RPMI7951 (cell line): ENCODE measurements at regions not wholly inside any gene's neighbourhood (a gene's known extent, or its start where the extent isn't known, plus 50 kb on each side); places are given as distances from the start of the nearest gene placed in this dataset.
"Not testable (repeated sequence)": the region's sequence is repeated elsewhere in the genome, so short reads cannot be mapped to it uniquely, and the experiment has no call there.

Source experiments
- DNase-seq: peaks from one replicate; pipeline ENCODE4 v3.0.0-alpha.2; 2012; ENCODE audit warnings: low read depth

- DNase-seq = no peak
Observed at GRCh38 chr2:187684174-187684573, 129.9 kb upstream of the TFPI start.

GRCh38 chr2:187686416-187687024 lies 132.3 kb upstream of the TFPI start:
- DNase-seq = no peak

- DNase-seq = no peak
Observed at GRCh38 chr2:187687585-187687984, 133.3 kb upstream of the TFPI start.

GRCh38 chr2:187689372-187689771 lies 135.1 kb upstream of the TFPI start:
- peak; percentile 2 for DNase-seq

GRCh38 chr2:187693923-187694322 lies 139.7 kb upstream of the TFPI start:
- no peak for DNase-seq

- not testable (repeated sequence) for DNase-seq
Observed at GRCh38 chr2:187696644-187697043, 142.4 kb upstream of the TFPI start.

- no peak for DNase-seq
Observed at GRCh38 chr2:187698374-187699110, 144.3 kb upstream of the TFPI start.

- no peak for DNase-seq
Observed at GRCh38 chr2:187702157-187702556, 147.9 kb upstream of the TFPI start.

- DNase-seq = no peak
Observed at GRCh38 chr2:187708272-187708671, 154.0 kb upstream of the TFPI start.

GRCh38 chr2:187709065-187709464 lies 154.8 kb upstream of the TFPI start:
- no peak for DNase-seq

- DNase-seq = no peak
Observed at GRCh38 chr2:187710791-187711521, 156.7 kb upstream of the TFPI start.

GRCh38 chr2:187715590-187715989 lies 161.4 kb upstream of the TFPI start:
- no peak for DNase-seq

GRCh38 chr2:187716301-187716700 lies 162.1 kb upstream of the TFPI start:
- DNase-seq = no peak

GRCh38 chr2:187718092-187718491 lies 163.9 kb upstream of the TFPI start:
- DNase-seq = no peak

- DNase-seq = no peak
Observed at GRCh38 chr2:187719510-187719909, 165.3 kb upstream of the TFPI start.

- no peak for DNase-seq
Observed at GRCh38 chr2:187748958-187749357, 194.7 kb upstream of the TFPI start.

GRCh38 chr2:187749804-187750431 lies 195.7 kb upstream of the TFPI start:
- no peak for DNase-seq

- no peak for DNase-seq
Observed at GRCh38 chr2:187768995-187769394, 214.8 kb upstream of the TFPI start.

GRCh38 chr2:187769437-187769836 lies 215.2 kb upstream of the TFPI start:
- DNase-seq = no peak

GRCh38 chr2:187774551-187775071 lies 220.4 kb upstream of the TFPI start:
- peak; percentile 60 for DNase-seq

- no peak for DNase-seq
Observed at GRCh38 chr2:187775196-187775595, 221.0 kb upstream of the TFPI start.

- no peak for DNase-seq
Observed at GRCh38 chr2:187775651-187776050, 221.4 kb upstream of the TFPI start.
